ENCODE measurements at regions not wholly inside any gene's neighbourhood (a gene's known extent, or its start where the extent isn't known, plus 50 kb on each side); places are given as distances from the start of the nearest gene placed in this dataset.

- Mint-ChIP-seq H3K9me3 (peaks cover 6% of the 10 kb centered on the region), H3K27me3 (ENCODE audit: insufficient read depth) (no peaks in the 10 kb centered on the region), H3K27ac (no peak overlapping the region), H3K36me3 (ENCODE audit: low read depth) (no peaks in the 10 kb centered on the region), H3K4me1 (peaks cover 14% of the 10 kb centered on the region), H3K4me3 (no peak overlapping the region)
- H3K4me1 ChIP-seq (ENCODE audit: control insufficient read depth, insufficient read depth, low read length) = peaks cover 7% of the 10 kb centered on the region
- no peaks in the 10 kb centered on the region for H3K36me3 ChIP-seq (ENCODE audit: control insufficient read depth, insufficient read depth, low read length)
- TF ChIP-seq CTCF (conservative IDR thresholded peaks at IDR 0.05) = peak; percentile 82
- no peaks in the 10 kb centered on the region for H3K27me3 ChIP-seq (ENCODE audit: control insufficient read depth, insufficient read depth, low read length, poor library complexity, severe bottlenecking)
- peak; percentile 80 for DNase-seq
- peaks cover 7% of the 10 kb centered on the region for H3K9me3 ChIP-seq (ENCODE audit: control insufficient read depth, low read length)
- H3K27ac ChIP-seq (ENCODE audit: low read depth, low read length) = no peak overlapping the region
- H3K9ac ChIP-seq (ENCODE audit: extremely low read depth, low read length, poor library complexity, severe bottlenecking) = no peak overlapping the region
- no peak overlapping the region for H3K4me3 ChIP-seq (ENCODE audit: low read length)
- 56 to 81% methylated on average over 1 to 3 of the region's 3 CpGs for WGBS, 2 experiments (ENCODE audit: insufficient coverage in 1 of 2, insufficient read length in 1 of 2)
These were observed 1523.9 kb downstream of the MAT2B start for GRCh38 chr5:165029099-165029870.

- H3K27ac Mint-ChIP-seq = no peak overlapping the region
- Histone ChIP-seq H3K36me3 (ENCODE audit: control insufficient read depth, insufficient read depth, low read length) (no peaks in the 10 kb centered on the region), H3K27me3 (ENCODE audit: control insufficient read depth, insufficient read depth, low read length, poor library complexity, severe bottlenecking) (no peaks in the 10 kb centered on the region), H3K4me1 (ENCODE audit: control insufficient read depth, insufficient read depth, low read length) (peaks cover 7% of the 10 kb centered on the region), H3K27ac (ENCODE audit: low read depth, low read length) (no peak overlapping the region), H3K9ac (ENCODE audit: extremely low read depth, low read length, poor library complexity, severe bottlenecking) (no peak overlapping the region), H3K9me3 (ENCODE audit: control insufficient read depth, low read length) (peaks cover 5% of the 10 kb centered on the region), H3K4me3 (ENCODE audit: low read length) (no peak overlapping the region)
- no peaks in the 10 kb centered on the region for H3K27me3 Mint-ChIP-seq (ENCODE audit: insufficient read depth)
- H3K36me3 Mint-ChIP-seq (ENCODE audit: low read depth) = no peaks in the 10 kb centered on the region
- WGBS, 2 experiments (ENCODE audit: insufficient coverage in 1 of 2, insufficient read length in 1 of 2) = 94% methylated on average over 1 of the region's 1 CpG; no CpG with 5 or more reads in 1 of the 2 experiments
- no peak overlapping the region for H3K4me3 Mint-ChIP-seq
- TF ChIP-seq CTCF (conservative IDR thresholded peaks at IDR 0.05) = no peak
- peaks cover 14% of the 10 kb centered on the region for H3K4me1 Mint-ChIP-seq
- H3K9me3 Mint-ChIP-seq = peaks cover 6% of the 10 kb centered on the region
- no peak for DNase-seq
These were observed 1525.6 kb downstream of the MAT2B start for GRCh38 chr5:165030971-165031370.

- H3K4me3 Mint-ChIP-seq = no peak overlapping the region
- H3K9me3 Mint-ChIP-seq = peaks cover 2% of the 10 kb centered on the region
- WGBS, 2 experiments (ENCODE audit: insufficient coverage in 1 of 2, insufficient read length in 1 of 2) = 90 to 100% methylated on average over 2 of the region's 2 CpGs
- H3K9me3 ChIP-seq (ENCODE audit: control insufficient read depth, low read length) = peaks cover 1% of the 10 kb centered on the region
- H3K27ac ChIP-seq (ENCODE audit: low read depth, low read length) = no peak overlapping the region
- H3K4me1 ChIP-seq (ENCODE audit: control insufficient read depth, insufficient read depth, low read length) = peaks cover 7% of the 10 kb centered on the region
- no peaks in the 10 kb centered on the region for H3K27me3 ChIP-seq (ENCODE audit: control insufficient read depth, insufficient read depth, low read length, poor library complexity, severe bottlenecking)
- no peaks in the 10 kb centered on the region for H3K36me3 ChIP-seq (ENCODE audit: control insufficient read depth, insufficient read depth, low read length)
- DNase-seq = no peak
- H3K9ac ChIP-seq (ENCODE audit: extremely low read depth, low read length, poor library complexity, severe bottlenecking) = no peak overlapping the region
- no peak overlapping the region for H3K4me3 ChIP-seq (ENCODE audit: low read length)
- no peaks in the 10 kb centered on the region for H3K27me3 Mint-ChIP-seq (ENCODE audit: insufficient read depth)
- TF ChIP-seq CTCF (conservative IDR thresholded peaks at IDR 0.05) = no peak
- no peak overlapping the region for H3K27ac Mint-ChIP-seq
- no peaks in the 10 kb centered on the region for H3K36me3 Mint-ChIP-seq (ENCODE audit: low read depth)
- peaks cover 14% of the 10 kb centered on the region for H3K4me1 Mint-ChIP-seq
These were observed 1526.0 kb downstream of the MAT2B start for GRCh38 chr5:165031371-165031770.

Measured in endodermal cell (in vitro differentiated cells).